ENCODE measurements at regions not wholly inside any gene's neighbourhood (a gene's known extent, or its start where the extent isn't known, plus 50 kb on each side); places are given as distances from the start of the nearest gene placed in this dataset.

- no peak for DNase-seq
- ATAC-seq = no peak
- no peak for TF ChIP-seq CTCF (IDR thresholded peaks at IDR 0.05)
- intact Hi-C loops (cut with DNase I, micrococcal nuclease) = no loop called here
- Histone ChIP-seq H3K9me3 (no peaks in the 10 kb centered on the region), H3K4me3 (no peak overlapping the region), H3K36me3 (ENCODE audit: low read depth) (no peaks in the 10 kb centered on the region), H3K4me1 (ENCODE audit: low read depth) (no peaks in the 10 kb centered on the region)
Observed at GRCh38 chr20:39785252-39785917, 823.2 kb downstream of the DHX35 start.

GRCh38 chr20:39784693-39785092, 822.5 kb downstream of the DHX35 start:
- no peaks in the 10 kb centered on the region for H3K9me3 ChIP-seq
- no peaks in the 10 kb centered on the region for H3K4me1 ChIP-seq (ENCODE audit: low read depth)
- no peak for DNase-seq
- H3K36me3 ChIP-seq (ENCODE audit: low read depth) = no peaks in the 10 kb centered on the region
- ATAC-seq = no peak
- TF ChIP-seq CTCF (IDR thresholded peaks at IDR 0.05) = no peak
- no peak overlapping the region for H3K4me3 ChIP-seq
- intact Hi-C loops (cut with DNase I, micrococcal nuclease) = no loop called here

DNA sequence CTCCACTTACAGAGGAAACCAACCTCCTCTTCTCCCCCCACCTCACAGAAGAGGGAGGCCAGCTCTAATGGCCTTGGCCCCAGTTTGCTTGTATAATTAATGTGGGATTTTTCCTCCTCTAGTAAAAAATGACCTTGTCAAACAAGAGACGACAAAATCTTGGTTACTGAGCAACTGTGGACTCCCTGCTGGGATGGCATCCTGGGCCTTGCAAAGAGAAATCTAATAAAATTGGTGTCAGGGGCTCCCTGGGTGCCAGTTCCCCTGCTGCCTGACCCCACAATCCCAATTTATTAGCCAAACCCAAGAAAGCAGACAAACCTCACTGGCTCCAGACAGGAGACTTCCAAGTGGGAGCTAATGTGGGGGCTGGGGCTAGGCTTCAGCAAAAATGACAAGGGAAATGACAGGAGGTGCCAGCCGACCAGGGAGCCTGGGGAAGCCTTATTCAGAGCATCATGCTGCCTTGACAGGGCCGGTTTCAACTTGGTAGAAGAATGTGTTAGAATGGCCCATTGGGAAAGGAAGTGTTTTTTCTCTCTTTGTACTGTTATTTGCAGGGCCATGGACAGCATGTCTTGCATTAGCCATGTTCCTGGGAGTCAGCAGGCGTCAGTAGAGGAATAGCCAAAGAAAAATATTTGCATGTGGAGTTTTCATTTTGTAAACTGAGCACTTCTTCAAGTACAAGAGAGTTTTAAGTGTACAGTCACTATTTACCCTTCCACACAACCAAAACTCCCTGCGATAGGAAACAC, 816.9 kb downstream of the DHX35 start:
- no peak for ATAC-seq
- no peaks in the 10 kb centered on the region for H3K9me3 ChIP-seq

GRCh38 chr20:39778431-39778830, 816.3 kb downstream of the DHX35 start:
- intact Hi-C loops (cut with DNase I, micrococcal nuclease) = no loop called here
- Histone ChIP-seq H3K36me3 (ENCODE audit: low read depth) (no peaks in the 10 kb centered on the region), H3K4me3 (no peak overlapping the region), H3K9me3 (no peaks in the 10 kb centered on the region), H3K4me1 (ENCODE audit: low read depth) (no peaks in the 10 kb centered on the region)
- DNase-seq (no peak), ATAC-seq (no peak)
- TF ChIP-seq CTCF (IDR thresholded peaks at IDR 0.05) = no peak

More for the DNA sequence above, 816.9 kb downstream of the DHX35 start:
- DNase-seq = no peak
- H3K4me1 ChIP-seq (ENCODE audit: low read depth) = no peaks in the 10 kb centered on the region
- no peaks in the 10 kb centered on the region for H3K36me3 ChIP-seq (ENCODE audit: low read depth)
- H3K4me3 ChIP-seq = no peak overlapping the region
- no peak for TF ChIP-seq CTCF (IDR thresholded peaks at IDR 0.05)
- intact Hi-C loops (cut with DNase I, micrococcal nuclease) = no loop called here

DNA sequence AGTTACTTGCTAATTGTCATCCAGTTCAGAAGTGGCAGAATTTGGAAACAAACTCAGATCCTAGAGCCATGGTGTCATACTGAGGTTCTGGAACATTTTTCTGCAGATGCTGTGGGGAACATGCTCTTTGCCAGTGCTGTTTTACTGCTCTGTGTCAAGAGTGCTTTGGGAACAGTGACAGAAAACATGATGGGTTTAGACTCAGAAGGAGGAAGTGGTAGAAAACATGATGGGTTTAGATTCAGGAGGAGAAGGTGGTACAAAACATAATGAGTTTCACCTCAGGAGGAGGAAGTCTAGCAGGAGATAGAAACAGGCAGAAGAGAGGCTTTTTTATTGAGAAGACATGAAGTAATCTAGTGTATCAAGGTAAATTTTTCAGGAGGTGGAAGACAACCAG, 815.5 kb downstream of the DHX35 start:
- DNase-seq = no peak
- no peak for TF ChIP-seq CTCF (IDR thresholded peaks at IDR 0.05)
- Histone ChIP-seq H3K4me3 (no peak overlapping the region), H3K36me3 (ENCODE audit: low read depth) (no peaks in the 10 kb centered on the region), H3K9me3 (no peaks in the 10 kb centered on the region), H3K4me1 (ENCODE audit: low read depth) (no peaks in the 10 kb centered on the region)
- intact Hi-C loops (cut with DNase I, micrococcal nuclease) = no loop called here
- no peak for ATAC-seq
